Occipital lobe (tissue), 1 donor: ENCODE measurements at regions not wholly inside any gene's neighbourhood (a gene's known extent, or its start where the extent isn't known, plus 50 kb on each side); places are given as distances from the start of the nearest gene placed in this dataset.
"Not testable (repeated sequence)": the region's sequence is repeated elsewhere in the genome, so short reads cannot be mapped to it uniquely, and the experiment has no call there.

ENCODE experiments used
- DNase-seq: peaks from one replicate; lab custom pipeline; 2025; lab: John Stamatoyannopoulos, UW

DNA sequence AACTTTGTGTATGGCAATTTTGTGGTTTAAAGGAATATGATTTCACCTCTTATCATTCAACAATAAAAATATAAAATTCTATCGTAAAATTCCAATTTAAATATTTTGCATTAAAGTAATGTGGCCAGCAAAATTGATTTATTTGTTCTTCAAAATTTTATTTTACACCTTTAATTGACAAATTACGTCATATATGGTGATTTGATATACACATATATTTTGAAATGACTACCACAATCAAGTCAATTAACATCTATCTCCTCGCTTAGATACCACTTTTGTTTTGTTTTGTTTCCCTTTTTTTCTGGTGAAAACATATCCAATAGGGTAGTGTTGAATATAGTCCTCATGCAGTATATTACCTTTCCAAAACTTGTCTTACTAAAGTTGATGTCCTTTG, 467.6 kb upstream of the HS3ST5 start:
- DNase-seq = no peak

DNA sequence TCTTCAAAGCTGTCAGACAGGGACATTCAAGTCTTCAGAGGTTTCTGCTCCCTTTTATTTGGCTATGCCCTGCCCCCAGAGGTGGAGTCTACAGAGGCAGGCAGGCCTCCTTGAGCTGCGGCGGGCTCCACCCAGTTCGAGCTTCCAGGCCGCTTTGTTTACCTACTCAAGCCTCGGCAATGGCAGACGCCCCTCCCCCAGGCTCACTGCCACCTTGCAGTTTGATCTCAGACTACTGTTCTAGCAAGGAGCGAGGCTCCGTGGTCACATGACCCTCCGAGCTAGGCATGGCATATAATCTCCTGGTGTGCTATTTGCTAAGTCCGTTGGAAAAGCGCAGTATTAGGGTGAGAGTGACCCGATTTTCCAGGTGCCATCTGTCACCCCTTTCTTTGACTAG, 462.6 kb upstream of the HS3ST5 start:
- DNase-seq = not testable (repeated sequence)

DNA sequence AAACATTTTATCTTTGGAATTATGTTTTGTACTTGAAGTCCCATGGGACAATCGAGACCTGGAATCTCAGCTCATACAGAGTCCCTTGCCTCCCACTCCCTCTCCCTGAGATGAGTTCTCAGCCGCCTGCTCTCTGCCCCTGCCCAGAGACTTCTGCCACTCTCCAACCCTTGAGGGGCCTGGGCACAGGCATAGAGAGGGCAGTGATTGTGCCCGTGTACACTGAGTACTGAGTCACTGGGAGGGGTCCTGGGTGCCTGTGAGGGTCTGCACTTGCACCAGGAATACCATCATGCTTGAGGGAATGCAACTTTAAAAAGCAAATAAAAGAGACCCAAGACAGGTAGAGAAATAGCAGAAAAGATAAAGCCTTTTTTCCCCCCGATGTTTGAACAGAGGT, 453.8 kb upstream of the HS3ST5 start:
- no peak for DNase-seq

DNA sequence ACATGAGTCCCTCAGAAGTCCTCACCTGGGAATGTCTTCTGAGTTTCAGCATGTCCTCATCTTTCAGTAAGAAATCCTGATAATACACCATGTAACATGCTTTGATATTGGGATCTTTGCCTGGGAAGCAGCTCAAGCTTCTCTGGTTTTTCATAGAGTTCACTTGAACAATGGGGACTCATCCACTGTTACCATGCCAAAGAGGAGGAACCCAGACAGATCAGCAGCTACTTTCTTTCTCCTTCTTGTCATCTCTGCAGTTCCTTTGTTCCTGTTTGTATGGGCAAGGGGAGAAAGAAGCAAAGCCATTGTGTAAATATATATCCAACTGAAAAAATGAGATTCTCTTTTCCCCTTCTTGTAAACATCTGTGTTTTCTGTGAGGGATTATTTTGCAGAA, 450.6 kb upstream of the HS3ST5 start:
- DNase-seq = no peak

DNA sequence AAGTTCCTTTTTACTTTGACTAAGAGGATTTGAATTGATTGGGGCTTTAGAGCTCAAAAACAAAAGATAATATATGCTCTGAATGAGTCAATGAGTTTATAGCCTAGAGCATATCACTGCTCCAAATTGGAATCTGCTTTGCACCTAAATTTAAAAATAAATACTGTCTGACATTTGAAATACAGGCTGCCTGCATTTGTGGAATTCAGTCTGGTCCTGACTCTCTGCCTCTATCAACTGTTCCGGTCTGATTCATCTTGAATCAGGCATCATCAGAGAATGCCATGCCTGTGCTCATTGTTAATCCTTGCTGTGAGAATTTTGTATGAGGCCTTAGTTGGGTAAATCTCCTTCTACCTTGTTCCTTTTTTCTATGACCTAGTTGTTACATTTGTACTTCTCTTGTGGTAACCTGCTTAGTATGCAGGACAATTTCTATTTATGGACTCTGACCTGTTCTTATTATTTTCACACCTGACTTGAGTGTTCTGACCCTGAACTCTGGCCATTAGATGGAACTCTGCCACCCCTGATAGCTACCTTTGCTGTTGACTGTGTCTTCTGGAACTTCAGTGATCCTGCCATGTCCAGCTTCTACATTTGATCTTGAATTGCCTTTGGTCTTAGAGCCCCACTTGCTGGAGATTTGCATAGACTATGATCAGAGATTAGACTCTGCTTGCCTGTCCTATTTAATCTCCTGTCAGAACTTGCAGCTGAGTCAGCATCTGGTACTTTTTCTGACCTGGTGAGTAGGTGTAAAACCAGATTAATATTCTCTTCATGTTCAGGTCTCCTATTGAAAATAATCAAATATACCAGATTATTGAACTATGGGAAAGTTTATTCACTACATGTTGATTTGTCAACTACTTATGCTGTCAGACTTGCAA, 442.7 kb upstream of the HS3ST5 start:
- no peak for DNase-seq

DNA sequence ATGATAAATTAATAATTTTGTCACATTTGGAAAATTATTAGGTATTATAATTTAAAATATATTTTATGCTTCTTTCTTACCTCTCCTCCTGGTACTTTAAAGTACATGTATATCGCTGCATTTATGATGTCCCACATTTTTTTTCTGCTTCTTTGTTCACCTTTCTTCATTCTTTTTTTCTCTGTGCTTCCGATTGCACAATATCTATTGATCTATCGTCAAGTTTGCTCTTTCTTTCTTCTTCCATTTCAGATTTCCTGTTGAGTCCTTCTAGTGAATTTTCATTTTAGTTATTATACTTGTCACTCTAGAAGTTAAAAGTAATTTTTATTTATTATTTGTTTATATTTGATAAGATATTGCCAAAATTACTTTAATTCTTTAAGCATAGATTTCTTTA, 441.0 kb upstream of the HS3ST5 start:
- DNase-seq = no peak

DNA sequence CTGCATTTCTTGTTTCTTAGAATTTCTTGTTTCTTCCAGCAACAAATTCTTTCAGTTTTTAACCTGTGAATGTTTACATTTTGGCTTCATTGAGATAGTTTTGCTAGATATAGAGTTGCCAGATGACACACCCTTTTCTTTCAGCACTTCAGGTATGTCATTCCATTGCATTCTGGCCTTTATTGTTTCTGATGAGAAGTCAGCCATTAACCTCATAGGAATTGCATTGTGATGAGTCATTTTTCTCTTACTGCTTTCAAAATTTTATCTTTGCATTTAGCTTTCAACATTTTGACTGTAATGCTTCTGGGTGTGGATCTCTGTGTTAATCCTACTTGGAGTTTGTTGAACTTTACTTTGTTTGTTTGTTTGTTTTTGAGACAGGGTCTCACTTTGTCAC, 440.3 kb upstream of the HS3ST5 start:
- no peak for DNase-seq

DNA sequence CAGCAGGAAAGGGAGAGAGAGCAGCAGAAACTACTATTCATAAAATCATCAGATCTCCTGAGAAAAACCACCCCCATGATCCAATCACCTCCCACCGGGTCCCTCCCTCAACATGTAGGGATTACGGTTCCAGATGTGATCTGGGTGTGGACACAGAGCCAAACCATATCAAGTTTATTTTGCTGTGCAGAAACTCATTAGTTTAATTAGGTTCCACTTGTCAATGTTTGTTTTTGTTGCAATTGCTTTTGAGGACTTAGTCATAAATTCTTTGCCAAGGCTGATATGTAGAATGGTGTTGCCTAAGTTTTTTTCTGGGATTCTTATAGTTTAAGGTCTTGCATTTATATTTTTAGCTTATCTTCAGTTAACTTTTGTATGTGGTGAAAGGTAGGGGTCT, 422.0 kb upstream of the HS3ST5 start:
- DNase-seq = no peak

DNA sequence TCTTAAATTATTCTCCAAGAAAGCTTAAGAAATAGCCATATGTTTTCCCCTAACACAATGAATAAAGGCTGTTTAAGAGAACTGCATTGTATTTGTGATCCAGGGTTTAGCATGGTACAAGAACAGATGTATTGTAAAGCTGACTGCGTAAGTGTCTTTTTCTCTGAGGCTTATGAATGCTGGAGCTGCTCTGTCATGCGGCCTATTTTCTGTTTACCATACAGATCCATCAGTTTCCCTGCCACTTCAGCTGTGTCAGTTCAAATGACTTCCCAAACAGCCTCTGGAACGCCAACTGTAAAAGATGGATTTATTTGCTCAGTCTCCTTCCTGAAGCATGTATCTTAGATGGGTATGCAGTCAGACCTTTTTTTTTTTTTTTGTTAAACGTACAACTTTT, 419.3 kb upstream of the HS3ST5 start:
- no peak for DNase-seq

DNA sequence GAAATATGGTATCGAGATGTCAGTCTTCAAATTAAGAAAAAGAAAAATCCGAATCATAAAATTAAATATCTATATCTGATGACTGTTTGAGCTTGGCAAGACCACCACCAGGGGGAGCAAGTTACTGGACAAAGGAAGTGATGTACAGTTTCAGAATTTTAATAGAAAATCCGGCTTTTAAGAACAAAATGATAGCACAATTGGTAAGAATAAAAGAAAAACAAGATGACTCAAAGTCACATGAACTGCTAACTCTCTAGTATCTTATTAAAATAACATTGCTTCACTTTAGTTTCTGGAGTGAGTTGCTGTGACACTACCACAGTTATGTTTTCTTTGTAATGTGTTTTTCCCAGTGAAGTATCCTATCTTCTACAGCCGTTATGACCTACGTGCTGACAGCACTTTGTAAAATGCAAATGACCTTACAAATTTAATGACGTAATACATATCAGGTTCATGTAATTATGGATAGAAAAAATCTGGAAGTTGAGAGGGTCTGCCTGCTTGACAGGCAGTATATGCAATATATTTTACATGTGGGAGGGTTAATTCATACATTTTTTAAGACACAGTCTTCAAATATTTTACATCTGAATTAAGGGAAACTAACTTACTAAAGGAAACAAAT, 405.3 kb upstream of the HS3ST5 start:
- peak; percentile 3 for DNase-seq

DNA sequence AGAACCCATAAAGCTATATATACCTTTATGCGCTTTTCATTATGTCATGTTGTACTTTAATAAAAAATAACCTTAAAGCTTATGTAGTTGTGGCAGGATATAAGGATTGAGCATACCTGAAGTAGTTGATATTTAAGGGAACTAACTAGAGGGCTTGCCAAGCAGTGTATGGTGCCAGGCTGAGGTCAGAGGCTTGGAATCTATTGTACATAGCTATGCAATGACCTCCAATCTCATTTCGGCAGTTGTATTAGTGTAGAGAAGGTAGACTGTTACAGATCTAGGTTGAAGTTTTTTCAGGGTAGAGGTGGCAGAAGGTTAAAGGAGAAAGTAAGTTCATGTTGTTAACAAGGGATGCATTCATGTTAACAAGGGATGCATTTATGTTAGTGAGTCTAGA, 397.7 kb upstream of the HS3ST5 start:
- DNase-seq = no peak

DNA sequence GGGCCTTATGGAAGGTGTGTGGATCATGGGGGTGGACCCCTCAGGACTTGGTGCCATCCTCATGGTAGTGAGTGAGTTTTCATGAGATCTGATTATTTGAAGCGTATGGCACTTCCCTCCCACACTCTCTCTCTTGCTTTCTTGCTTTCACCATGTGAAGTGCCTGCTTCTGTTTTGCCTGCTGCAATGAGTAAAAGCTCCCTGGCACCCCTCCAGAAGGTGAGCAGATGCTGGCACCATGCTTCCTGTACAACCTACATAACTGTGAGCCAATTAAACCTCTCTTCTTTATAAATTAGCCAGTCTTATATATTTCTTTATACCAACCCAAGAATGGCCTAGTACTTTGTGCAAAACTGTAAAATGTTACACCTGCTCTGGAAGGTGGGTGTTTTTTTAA, 396.8 kb upstream of the HS3ST5 start:
- no peak for DNase-seq

DNA sequence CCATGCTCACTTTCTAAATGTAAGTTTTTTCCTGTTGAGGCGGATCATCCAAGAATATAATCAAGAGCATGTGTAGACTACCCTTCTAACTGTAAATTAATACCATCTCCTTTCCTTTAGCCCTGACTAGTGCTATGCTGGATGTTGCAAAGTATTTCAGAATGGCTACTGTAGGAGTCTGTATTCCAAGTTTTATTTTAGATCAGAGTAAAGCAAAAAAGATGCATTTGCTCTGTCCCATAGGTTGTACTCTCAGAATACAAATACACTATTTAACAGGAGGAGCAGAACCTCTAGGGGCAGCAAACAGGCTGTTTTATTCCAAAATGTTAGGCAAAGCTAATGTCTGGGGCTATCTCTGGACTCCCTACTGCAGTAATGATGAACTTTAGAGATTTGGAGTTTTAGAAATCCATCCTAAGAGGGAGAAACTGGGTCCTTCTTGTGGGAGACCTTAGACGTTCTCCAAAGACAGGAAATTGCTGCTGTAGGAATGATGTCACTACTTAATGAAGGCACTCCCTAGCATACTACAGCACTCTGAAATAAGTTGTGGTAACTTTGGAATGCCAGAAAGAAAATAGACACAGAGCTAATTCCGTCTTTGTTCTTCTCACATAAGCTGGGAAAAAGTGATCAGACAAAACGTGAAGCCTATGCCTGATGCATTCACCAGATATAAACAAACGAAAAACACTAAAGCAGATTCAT, 392.4 kb upstream of the HS3ST5 start:
- DNase-seq = no peak

DNA sequence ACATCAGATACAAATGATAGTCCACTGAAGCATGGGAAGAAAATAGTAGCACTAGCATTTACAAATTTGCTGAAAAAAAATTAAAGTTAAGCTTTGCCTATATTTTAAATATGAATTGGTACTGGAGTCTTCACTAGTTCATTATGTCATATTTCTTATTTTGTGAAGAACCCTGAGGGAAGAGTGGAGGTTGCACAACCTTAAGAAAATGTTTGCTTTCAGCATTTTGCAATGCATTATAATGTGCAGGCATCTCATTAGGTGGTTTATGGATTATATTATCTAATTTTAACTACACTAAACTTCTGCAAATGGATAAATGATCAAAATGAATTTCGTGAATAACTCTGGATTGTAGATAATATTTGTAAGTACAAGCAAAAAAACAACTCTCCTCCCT, 390.8 kb upstream of the HS3ST5 start:
- DNase-seq = no peak

DNA sequence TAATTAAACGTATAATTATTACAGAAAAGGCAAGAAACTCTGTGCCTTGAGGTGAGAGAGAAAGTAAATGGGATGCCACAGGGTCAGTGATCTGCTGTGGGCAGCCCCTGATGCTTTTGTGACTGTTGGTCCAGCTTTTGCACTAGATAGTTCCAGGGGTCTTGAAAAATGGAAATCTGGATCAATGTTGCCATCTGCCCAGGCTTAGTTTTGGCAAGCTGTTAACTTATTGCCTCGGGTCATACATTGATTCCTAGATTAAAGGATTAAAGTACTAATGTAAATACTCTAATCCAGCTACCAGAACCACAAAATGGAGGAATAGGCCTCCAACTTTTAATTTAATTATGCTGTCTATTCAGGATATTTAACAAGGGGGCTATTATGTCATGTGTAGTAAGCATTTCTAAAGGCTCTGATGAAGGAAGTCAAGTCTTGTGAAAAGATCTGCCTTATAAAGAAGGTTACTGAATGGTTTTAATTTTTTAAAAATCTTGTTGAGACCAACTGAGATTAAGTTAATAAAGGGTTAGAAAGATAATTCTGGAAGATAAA, 376.0 kb upstream of the HS3ST5 start:
- DNase-seq = no peak

DNA sequence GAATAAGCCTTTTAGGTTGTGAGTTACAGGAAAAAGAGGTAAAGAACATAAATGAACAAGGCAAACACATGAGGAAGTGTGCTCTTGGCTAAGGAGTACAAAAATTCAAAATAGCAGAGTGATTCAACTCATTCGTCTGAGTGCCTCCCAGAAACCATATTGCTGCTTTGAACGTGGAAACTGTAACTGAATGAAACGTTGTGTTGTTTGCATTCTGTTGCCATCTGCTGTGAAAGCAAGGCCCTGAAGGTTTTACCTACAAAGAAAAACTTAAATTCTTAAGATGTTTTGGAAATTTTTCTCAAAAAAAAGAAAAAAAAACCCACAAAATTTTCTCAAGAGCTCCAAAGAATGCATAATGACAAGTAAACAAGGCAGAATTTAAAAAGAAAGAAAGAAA, 375.4 kb upstream of the HS3ST5 start:
- no peak for DNase-seq

DNA sequence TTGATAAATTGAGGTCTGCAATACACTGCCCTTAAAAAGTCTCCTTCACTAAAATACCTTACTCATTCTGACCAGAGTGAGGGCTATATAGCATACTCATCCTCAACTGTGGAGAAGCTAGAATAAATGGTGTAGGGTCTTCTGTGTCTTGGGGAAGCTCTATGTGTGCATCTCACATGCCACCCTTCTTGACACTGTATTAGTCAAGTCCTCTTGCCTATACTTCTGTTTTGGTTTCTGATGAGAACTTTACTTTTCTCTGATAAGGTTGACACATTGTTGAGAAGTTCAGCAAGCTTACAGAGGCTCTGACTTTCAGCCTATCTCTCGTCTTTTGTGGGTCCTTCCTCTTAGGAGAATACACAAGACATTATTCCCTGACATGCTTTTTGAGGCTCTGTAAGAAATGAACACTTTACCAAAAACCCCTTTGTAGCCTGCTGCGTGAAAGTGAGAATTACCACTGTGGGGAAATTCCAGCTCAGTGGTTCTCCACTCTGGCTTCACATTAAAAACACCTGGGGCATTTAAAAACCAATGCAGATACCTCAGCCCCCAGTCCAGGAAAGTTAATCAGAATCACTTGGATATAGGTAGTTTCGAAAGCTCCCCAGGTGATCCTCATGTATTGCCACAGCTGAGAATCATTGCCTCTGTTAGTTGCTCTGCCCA, 372.1 kb upstream of the HS3ST5 start:
- DNase-seq = no peak

DNA sequence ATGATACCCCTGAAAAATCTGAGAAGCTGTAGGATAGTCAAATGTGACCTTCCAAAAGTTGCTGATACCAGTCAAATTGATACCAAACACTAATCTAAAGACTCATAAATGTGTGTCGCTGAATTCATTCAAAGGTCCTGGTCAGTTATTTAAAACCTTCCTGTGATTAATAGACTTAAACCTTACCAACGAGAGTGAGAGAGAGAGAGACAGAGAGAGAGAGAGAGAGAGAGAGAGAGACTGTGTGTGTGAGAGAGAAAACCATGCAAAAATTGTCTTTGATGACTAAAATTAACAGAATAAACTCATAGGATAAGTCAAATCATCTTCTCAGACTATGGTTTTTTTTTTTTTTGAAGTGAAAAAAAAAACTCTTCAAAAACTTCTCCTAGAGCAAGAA, 370.9 kb upstream of the HS3ST5 start:
- no peak for DNase-seq

DNA sequence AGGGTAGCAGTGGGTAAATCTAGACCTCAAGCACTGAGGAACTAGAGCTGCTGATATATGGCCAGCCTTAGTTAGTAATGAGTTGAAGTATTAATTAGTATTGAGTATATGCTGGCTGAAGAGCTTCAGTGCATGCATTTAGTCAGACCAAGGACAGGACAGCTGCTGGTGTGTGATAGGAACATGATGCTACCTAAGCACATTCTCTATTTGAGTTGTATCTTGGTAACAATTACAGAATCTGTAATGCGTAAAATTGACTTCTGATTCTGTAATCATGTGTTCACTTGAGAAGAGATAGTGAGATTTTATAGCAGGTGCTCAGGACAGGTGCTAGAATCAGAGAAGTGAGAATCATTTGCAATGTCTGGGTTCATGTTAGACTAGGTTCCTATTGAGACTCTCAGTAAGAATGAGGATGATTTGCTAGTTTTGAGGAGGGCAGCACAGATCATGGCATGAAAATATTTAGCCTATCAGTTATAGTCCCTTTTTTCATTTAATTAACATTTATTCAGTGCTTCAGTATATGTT, 369.4 kb upstream of the HS3ST5 start:
- no peak for DNase-seq

DNA sequence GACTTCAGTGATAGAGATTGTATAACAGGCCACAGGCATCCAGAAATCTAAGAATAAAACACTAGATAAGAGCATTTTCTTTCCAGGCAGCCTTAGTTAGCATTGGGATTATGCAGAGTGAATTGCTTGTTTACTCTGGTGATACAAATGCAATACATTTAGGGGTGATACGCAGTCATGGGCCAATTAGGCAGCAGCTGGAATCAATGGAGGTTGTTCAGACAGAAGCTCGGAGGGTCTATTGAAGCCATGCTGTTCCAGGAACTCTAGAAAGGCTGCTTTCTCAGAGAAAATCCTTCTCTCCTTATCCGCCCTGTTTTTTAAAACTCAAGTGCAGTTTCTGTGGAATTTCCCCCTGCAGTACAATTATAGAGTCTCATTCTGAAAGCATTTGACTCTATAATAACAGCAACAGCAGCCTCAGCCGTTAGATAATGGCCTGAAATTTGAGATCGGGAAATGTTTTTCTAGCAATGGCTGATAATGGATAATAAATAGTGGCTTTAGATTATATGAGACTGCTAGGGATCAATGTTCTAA, 364.3 kb upstream of the HS3ST5 start:
- no peak for DNase-seq

DNA sequence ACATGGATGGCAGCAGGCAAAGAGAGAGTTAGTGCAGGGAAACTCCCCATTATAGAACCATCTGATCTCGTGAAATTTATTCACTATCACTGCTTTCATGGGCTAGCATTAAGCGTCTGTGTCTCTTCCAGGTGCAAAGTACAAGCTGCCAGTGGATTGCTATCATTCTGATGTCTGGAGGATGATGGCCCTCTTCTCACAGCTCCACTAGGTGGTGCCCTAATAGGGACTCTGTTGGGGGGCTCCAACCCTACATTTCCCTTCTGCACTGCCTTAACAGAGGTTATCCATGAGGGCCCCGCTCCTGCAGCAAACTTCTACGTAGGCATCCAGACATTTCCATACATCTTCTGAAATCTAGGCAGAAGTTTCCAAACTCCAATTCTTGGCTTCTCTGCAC, 347.8 kb upstream of the HS3ST5 start:
- no peak for DNase-seq
